GM23338 (cell line): ENCODE measurements at regions not wholly inside any gene's neighbourhood (a gene's known extent, or its start where the extent isn't known, plus 50 kb on each side); places are given as distances from the start of the nearest gene placed in this dataset.

ENCODE experiments used
- ATAC-seq: fragments of 200-7000 bp; cut with Tn5 transposase; 3 replicates; pipeline ENCODE4 v1.9.1; 2020
- DNase-seq: peaks from one replicate; pipeline ENCODE4 v3.0.0-alpha.2; 2015; ENCODE audit warnings: low spot score
- H2AFZ ChIP-seq: fragments of 200-600 bp; sonication (generic); 2 replicates; pipeline ENCODE4 v1.8.0; 2016; ENCODE audit warnings: antibody characterized with exemption, mild to moderate bottlenecking, moderate library complexity
- H3F3A ChIP-seq: fragments of 200-600 bp; sonication (generic); replicated peaks from 2 replicates; pipeline ENCODE4 v1.8.0; 2017; ENCODE audit warnings: antibody characterized with exemption, mixed run types, low read depth
- H3K27ac ChIP-seq: fragments of 200-600 bp; sonication (generic); 2 replicates; pipeline ENCODE4 v1.6.1; 2016; ENCODE audit warnings: low read depth
- H3K27me3 ChIP-seq: fragments of 200-600 bp; sonication (generic); 2 replicates; pipeline ENCODE4 v1.8.0; 2016; ENCODE audit warnings: mild to moderate bottlenecking, mixed run types, moderate library complexity; ENCODE audit not compliant: insufficient read depth
- H3K36me3 ChIP-seq: fragments of 200-600 bp; sonication (generic); 2 replicates; pipeline ENCODE4 v1.8.0; 2016; ENCODE audit warnings: mild to moderate bottlenecking; ENCODE audit not compliant: insufficient read depth
- H3K4me1 ChIP-seq: fragments of 200-600 bp; sonication (generic); 2 replicates; pipeline ENCODE4 v1.8.0; 2016; ENCODE audit warnings: mild to moderate bottlenecking, moderate library complexity; ENCODE audit not compliant: insufficient read depth
- H3K4me2 ChIP-seq: fragments of 200-600 bp; sonication (generic); 2 replicates; pipeline ENCODE4 v1.7.1; 2017; ENCODE audit warnings: mixed run types
- H3K4me3 ChIP-seq: fragments of 200-600 bp; sonication (generic); 2 replicates; pipeline ENCODE4 v1.6.1; 2016; ENCODE audit warnings: mixed run types
- H3K79me2 ChIP-seq: fragments of 200-600 bp; sonication (generic); replicated peaks from 2 replicates; pipeline ENCODE4 v1.8.0; 2017; ENCODE audit warnings: mild to moderate bottlenecking; ENCODE audit not compliant: insufficient read depth
- H3K9me2 ChIP-seq: fragments of 200-600 bp; sonication (generic); 2 replicates; pipeline ENCODE4 v1.8.0; 2017; ENCODE audit not compliant: insufficient read depth
- H4K20me1 ChIP-seq: fragments of 200-600 bp; sonication (generic); replicated peaks from 2 replicates; pipeline ENCODE4 v1.8.0; 2017; ENCODE audit warnings: mild to moderate bottlenecking; ENCODE audit not compliant: insufficient read depth
- H3K27ac Mint-ChIP-seq: 2 replicates; pipeline ENCODE4 v1.8.0; 2020; ENCODE audit warnings: inconsistent platforms, mild to moderate bottlenecking, moderate library complexity, mixed read lengths
- H3K27me3 Mint-ChIP-seq: 3 replicates; pipeline ENCODE4 v1.8.0; 2022; ENCODE audit warnings: low read depth, mild to moderate bottlenecking, moderate library complexity, mixed read lengths, inconsistent platforms; ENCODE audit not compliant: insufficient read depth, poor library complexity
- H3K36me3 Mint-ChIP-seq: 3 replicates; pipeline ENCODE4 v1.8.0; 2021; ENCODE audit warnings: low read depth, mild to moderate bottlenecking, inconsistent platforms, moderate library complexity, mixed read lengths
- H3K4me1 Mint-ChIP-seq: 3 replicates; pipeline ENCODE4 v1.8.0; 2020; ENCODE audit warnings: mild to moderate bottlenecking, inconsistent platforms, mixed read lengths
- H3K4me3 Mint-ChIP-seq: 3 replicates; pipeline ENCODE4 v1.8.0; 2021; ENCODE audit warnings: moderate library complexity, mild to moderate bottlenecking, inconsistent platforms, mixed read lengths
- H3K9me3 Mint-ChIP-seq: 3 replicates; pipeline ENCODE4 v1.8.0; 2020; ENCODE audit warnings: moderate library complexity, mild to moderate bottlenecking, inconsistent platforms, mixed read lengths
- CREB1 ChIP-seq: fragments of 250-450 bp; sonication (Bioruptor Pico); IDR thresholded peaks from 2 replicates; pipeline ENCODE4 v1.5.0; 2020; ENCODE audit warnings: low read depth, mild to moderate bottlenecking, moderate library complexity
- ETS1 ChIP-seq: IDR thresholded peaks from 2 replicates; pipeline ENCODE4 v1.6.1; 2016; ENCODE audit warnings: antibody characterized with exemption
- EZH2phosphoT487 ChIP-seq: fragments of 200-600 bp; sonication (generic); IDR thresholded peaks from one replicate; pipeline ENCODE4 v1.8.1; 2018; ENCODE audit warnings: antibody characterized with exemption; ENCODE audit not compliant: unreplicated experiment
- JUNB ChIP-seq: IDR thresholded peaks from one replicate; pipeline ENCODE4 v1.6.1; 2016; ENCODE audit warnings: antibody characterized with exemption; ENCODE audit not compliant: unreplicated experiment
- NANOG ChIP-seq: IDR thresholded peaks from 2 replicates; pipeline ENCODE4 v1.6.1; 2016; ENCODE audit warnings: antibody characterized with exemption, borderline replicate concordance
- POLR2AphosphoS5 ChIP-seq: IDR thresholded peaks from 2 replicates; pipeline ENCODE4 v1.6.1; 2016; ENCODE audit warnings: antibody characterized with exemption, low read depth
- STAT1 ChIP-seq: IDR thresholded peaks from one replicate; pipeline ENCODE4 v1.6.1; 2016; ENCODE audit warnings: antibody characterized with exemption; ENCODE audit not compliant: unreplicated experiment
- ZNF331 ChIP-seq: fragments of 250-450 bp; sonication (Bioruptor Pico); IDR thresholded peaks from 2 replicates; pipeline ENCODE4 v1.5.0; 2020; ENCODE audit warnings: low read depth, mild to moderate bottlenecking, moderate library complexity
- ZNF462 ChIP-seq: fragments of 250-450 bp; sonication (Bioruptor Pico); IDR thresholded peaks from 2 replicates; pipeline ENCODE4 v1.5.0; 2020; ENCODE audit warnings: mild to moderate bottlenecking, moderate library complexity

GRCh38 chr18:26634631-26635030 lies 86.3 kb upstream of the KCTD1 start (continued):
- no peak for TF ChIP-seq ETS1
- TF ChIP-seq NANOG: no peak
- TF ChIP-seq STAT1: no peak

GRCh38 chr18:26631135-26631534 lies 82.8 kb upstream of the KCTD1 start:
- no peaks in the 10 kb centered on the region for H3K4me1 ChIP-seq
- ATAC-seq (no peak), DNase-seq (no peak)
- peaks cover 1% of the 10 kb centered on the region for H3K27me3 Mint-ChIP-seq
- no peak overlapping the region for H3K4me3 Mint-ChIP-seq
- no peak overlapping the region for H3K27ac ChIP-seq
- H3K79me2 ChIP-seq: no peaks in the 10 kb centered on the region
- H2AFZ ChIP-seq: no peak overlapping the region
- H3K4me1 Mint-ChIP-seq: no peaks in the 10 kb centered on the region
- no peak overlapping the region for H3K27ac Mint-ChIP-seq
- no peaks in the 10 kb centered on the region; the same call in 1 of the 2 replicates for H4K20me1 ChIP-seq
- TF ChIP-seq JUNB: no peak
- H3K4me3 ChIP-seq: no peak overlapping the region
- H3K9me3 Mint-ChIP-seq: peaks cover 11% of the 10 kb centered on the region; the same call in 1 of the 3 replicates
- H3K9me2 ChIP-seq: no peaks in the 10 kb centered on the region; the same call in 1 of the 2 replicates
- H3F3A ChIP-seq: no peaks in the 10 kb centered on the region
- H3K27me3 ChIP-seq: no peaks in the 10 kb centered on the region
- peaks cover 7% of the 10 kb centered on the region; the same call in 2 of the 3 replicates for H3K36me3 Mint-ChIP-seq
- no peak overlapping the region for H3K4me2 ChIP-seq
- no peaks in the 10 kb centered on the region for H3K36me3 ChIP-seq

GRCh38 chr18:26630596-26630995 lies 82.2 kb upstream of the KCTD1 start:
- H3K27ac ChIP-seq: no peak overlapping the region
- H3K4me3 Mint-ChIP-seq: no peak overlapping the region
- ATAC-seq (no peak), DNase-seq (no peak)
- no peak overlapping the region for H3K4me2 ChIP-seq
- H3K36me3 Mint-ChIP-seq: peaks cover 10% of the 10 kb centered on the region
- H4K20me1 ChIP-seq: no peaks in the 10 kb centered on the region; the same call in 1 of the 2 replicates
- no peaks in the 10 kb centered on the region; the same call in 1 of the 2 replicates for H3K9me2 ChIP-seq
- H3K4me1 Mint-ChIP-seq: no peaks in the 10 kb centered on the region
- no peaks in the 10 kb centered on the region for H3K27me3 ChIP-seq
- H3K4me1 ChIP-seq: no peaks in the 10 kb centered on the region
- H3K4me3 ChIP-seq: no peak overlapping the region
- no peaks in the 10 kb centered on the region for H3K79me2 ChIP-seq
- peaks cover 1% of the 10 kb centered on the region for H3K27me3 Mint-ChIP-seq
- H3K9me3 Mint-ChIP-seq: peaks cover 14% of the 10 kb centered on the region
- H3F3A ChIP-seq: no peaks in the 10 kb centered on the region
- H3K36me3 ChIP-seq: no peaks in the 10 kb centered on the region
- no peak overlapping the region for H3K27ac Mint-ChIP-seq
- no peak overlapping the region for H2AFZ ChIP-seq
- TF ChIP-seq POLR2AphosphoS5 (no peak), ETS1 (no peak), CREB1 (CRISPR knock-in tag) (no peak), NANOG (no peak), ZNF331 (CRISPR knock-in tag) (no peak), JUNB (no peak), ZNF462 (CRISPR knock-in tag) (no peak), EZH2phosphoT487 (no peak)
